ENCODE measurements at regions not wholly inside any gene's neighbourhood (a gene's known extent, or its start where the extent isn't known, plus 50 kb on each side); places are given as distances from the start of the nearest gene placed in this dataset.
A peak's percentile ranks its signal among the peaks of the same experiment; 100 is the strongest.

DNA sequence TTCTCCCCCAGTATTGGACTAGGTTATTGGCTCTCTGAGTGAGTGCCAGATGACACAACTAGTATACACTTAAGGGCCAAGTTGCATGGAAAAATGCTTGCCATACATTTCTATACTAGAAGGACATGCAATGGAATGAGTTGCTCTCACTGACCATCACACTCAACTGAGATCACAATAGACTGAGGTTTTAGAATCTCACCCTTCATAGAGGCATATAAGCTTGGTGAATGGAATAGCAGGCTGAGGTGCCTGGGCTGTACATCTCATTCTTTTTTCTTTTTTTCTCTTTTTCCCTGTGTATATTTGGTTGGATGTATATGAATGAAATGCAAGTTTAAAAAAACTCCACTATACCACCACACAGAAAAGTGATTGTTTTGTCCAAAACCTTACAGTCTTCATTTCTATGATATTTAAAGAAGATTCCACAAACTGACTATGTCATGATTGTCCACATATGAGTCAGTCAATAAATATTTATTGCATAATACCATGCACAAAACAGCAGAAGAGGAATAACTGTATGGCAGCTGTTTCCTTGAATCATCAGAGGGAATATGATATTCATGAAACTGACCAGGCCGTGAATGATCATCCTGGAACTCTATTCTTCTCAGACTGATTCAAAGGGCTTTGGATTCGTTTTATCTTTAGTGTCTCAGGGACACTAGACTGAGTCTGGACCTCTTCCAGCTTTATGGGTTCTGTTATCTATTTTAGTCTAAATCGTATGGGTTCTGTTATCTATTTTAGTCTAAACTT is 122.6 kb upstream of the STK17B start:
- TF ChIP-seq, protein P1, sequence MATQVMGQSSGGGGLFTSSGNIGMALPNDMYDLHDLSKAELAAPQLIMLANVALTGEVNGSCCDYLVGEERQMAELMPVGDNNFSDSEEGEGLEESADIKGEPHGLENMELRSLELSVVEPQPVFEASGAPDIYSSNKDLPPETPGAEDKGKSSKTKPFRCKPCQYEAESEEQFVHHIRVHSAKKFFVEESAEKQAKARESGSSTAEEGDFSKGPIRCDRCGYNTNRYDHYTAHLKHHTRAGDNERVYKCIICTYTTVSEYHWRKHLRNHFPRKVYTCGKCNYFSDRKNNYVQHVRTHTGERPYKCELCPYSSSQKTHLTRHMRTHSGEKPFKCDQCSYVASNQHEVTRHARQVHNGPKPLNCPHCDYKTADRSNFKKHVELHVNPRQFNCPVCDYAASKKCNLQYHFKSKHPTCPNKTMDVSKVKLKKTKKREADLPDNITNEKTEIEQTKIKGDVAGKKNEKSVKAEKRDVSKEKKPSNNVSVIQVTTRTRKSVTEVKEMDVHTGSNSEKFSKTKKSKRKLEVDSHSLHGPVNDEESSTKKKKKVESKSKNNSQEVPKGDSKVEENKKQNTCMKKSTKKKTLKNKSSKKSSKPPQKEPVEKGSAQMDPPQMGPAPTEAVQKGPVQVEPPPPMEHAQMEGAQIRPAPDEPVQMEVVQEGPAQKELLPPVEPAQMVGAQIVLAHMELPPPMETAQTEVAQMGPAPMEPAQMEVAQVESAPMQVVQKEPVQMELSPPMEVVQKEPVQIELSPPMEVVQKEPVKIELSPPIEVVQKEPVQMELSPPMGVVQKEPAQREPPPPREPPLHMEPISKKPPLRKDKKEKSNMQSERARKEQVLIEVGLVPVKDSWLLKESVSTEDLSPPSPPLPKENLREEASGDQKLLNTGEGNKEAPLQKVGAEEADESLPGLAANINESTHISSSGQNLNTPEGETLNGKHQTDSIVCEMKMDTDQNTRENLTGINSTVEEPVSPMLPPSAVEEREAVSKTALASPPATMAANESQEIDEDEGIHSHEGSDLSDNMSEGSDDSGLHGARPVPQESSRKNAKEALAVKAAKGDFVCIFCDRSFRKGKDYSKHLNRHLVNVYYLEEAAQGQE (IDR thresholded peaks at IDR 0.05; ENCODE audit: low read depth): no peak
- TF ChIP-seq MAX (IDR thresholded peaks at IDR 0.05) (no peak), EP300 (IDR thresholded peaks at IDR 0.05; ENCODE audit: borderline replicate concordance) (no peak; the same call in 1 of the 2 replicates), TAF1 (IDR thresholded peaks at IDR 0.05; ENCODE audit: low read depth) (no peak), YY1 (IDR thresholded peaks at IDR 0.05; ENCODE audit: low read depth) (no peak), ZBTB7A (IDR thresholded peaks at IDR 0.05; ENCODE audit: low read depth) (no peak), CREB1 (IDR thresholded peaks at IDR 0.05; ENCODE audit: low read depth) (no peak), EGR1 (IDR thresholded peaks at IDR 0.05) (no peak), TEAD4 (IDR thresholded peaks at IDR 0.05) (peak; percentile 50; the same call in 1 of the 2 replicates), RAD21 (IDR thresholded peaks at IDR 0.05; ENCODE audit: low read depth) (no peak)
- TF ChIP-seq, protein P2, sequence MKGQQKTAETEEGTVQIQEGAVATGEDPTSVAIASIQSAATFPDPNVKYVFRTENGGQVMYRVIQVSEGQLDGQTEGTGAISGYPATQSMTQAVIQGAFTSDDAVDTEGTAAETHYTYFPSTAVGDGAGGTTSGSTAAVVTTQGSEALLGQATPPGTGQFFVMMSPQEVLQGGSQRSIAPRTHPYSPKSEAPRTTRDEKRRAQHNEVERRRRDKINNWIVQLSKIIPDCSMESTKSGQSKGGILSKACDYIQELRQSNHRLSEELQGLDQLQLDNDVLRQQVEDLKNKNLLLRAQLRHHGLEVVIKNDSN (IDR thresholded peaks at IDR 0.05): no peak
